ENCODE measurements at regions not wholly inside any gene's neighbourhood (a gene's known extent, or its start where the extent isn't known, plus 50 kb on each side); places are given as distances from the start of the nearest gene placed in this dataset.

- no peak overlapping the region for H2AK5ac ChIP-seq (ENCODE audit: insufficient read length, low read length)
- H2BK12ac ChIP-seq (ENCODE audit: insufficient read length, low read depth, low read length): no peak overlapping the region
- no peaks in the 10 kb centered on the region for H3K9me3 ChIP-seq (ENCODE audit: control insufficient read depth, low read depth, low read length)
- Mint-ChIP-seq H3K27ac (no peak overlapping the region), H3K9me3 (peaks cover 0 to 2% of the 10 kb centered on the region in 2 experiments; a peak in 1 of 5 replicates), H3K4me3 (no peak overlapping the region), H3K36me3 (ENCODE audit: insufficient read depth in 1 of 3, low read depth in 3 of 3) (no peaks in the 10 kb centered on the region), H3K4me1 (no peaks in the 10 kb centered on the region), H3K27me3 (ENCODE audit: low read depth) (no peaks in the 10 kb centered on the region)
- no peak overlapping the region for H3K56ac ChIP-seq (ENCODE audit: insufficient read length, low read depth, low read length)
- H2BK5ac ChIP-seq (ENCODE audit: insufficient read length, low read length): no peak overlapping the region
- no peak overlapping the region for H3K18ac ChIP-seq (ENCODE audit: insufficient read length, low read depth, low read length)
- WGBS (ENCODE audit: extremely low coverage, insufficient read length, low lambda C conversion rate): no CpG with 5 or more reads among the region's 5 CpGs
- DNase-seq: no peak
- H2AFZ ChIP-seq (ENCODE audit: low read length): no peak overlapping the region
- H2BK120ac ChIP-seq (ENCODE audit: low read depth, low read length, poor library complexity, severe bottlenecking): no peak overlapping the region
- no peaks in the 10 kb centered on the region for H4K20me1 ChIP-seq (ENCODE audit: control insufficient read depth, insufficient read depth, insufficient read length)
- H3K23me2 ChIP-seq (ENCODE audit: insufficient read length, low read depth, low read length, poor library complexity, severe bottlenecking): no peaks in the 10 kb centered on the region
- H2BK15ac ChIP-seq (ENCODE audit: low read depth, low read length): no peak overlapping the region
- no peak overlapping the region for H3K27ac ChIP-seq (ENCODE audit: insufficient read length, low read depth, low read length)
- TF ChIP-seq CTCF (conservative IDR thresholded peaks at IDR 0.05): no peak
- no peak overlapping the region for H3T11ph ChIP-seq (ENCODE audit: low read length)
- no peak overlapping the region for H3K23ac ChIP-seq (ENCODE audit: insufficient read length, low read depth, low read length)
- H3K4me1 ChIP-seq (ENCODE audit: insufficient read depth, low read length): no peaks in the 10 kb centered on the region
- no peak overlapping the region for H4K5ac ChIP-seq (ENCODE audit: insufficient read length, low read depth, low read length)
- H3K79me1 ChIP-seq (ENCODE audit: insufficient read depth, low read depth, low read length, poor library complexity, severe bottlenecking): no peaks in the 10 kb centered on the region
- no peak overlapping the region for H3K4me2 ChIP-seq (ENCODE audit: insufficient read depth, insufficient read length, low read length)
- H3K27me3 ChIP-seq (ENCODE audit: insufficient read depth, low read length): no peaks in the 10 kb centered on the region
- no peak overlapping the region for H4K91ac ChIP-seq (ENCODE audit: insufficient read length, low read depth, low read length)
- H4K8ac ChIP-seq (replicated peaks; ENCODE audit: insufficient read length, low read depth, low read length): no peak overlapping the region
- no peak overlapping the region for H3K14ac ChIP-seq (ENCODE audit: insufficient read depth, low read length)
- H3K4ac ChIP-seq (ENCODE audit: low read depth, low read length): no peak overlapping the region
- no peak overlapping the region for H3K9ac ChIP-seq (ENCODE audit: extremely low read depth, insufficient read length, low read length)
- no peak overlapping the region for H2BK20ac ChIP-seq (ENCODE audit: low read depth, low read length, poor library complexity, severe bottlenecking)
- H3K79me2 ChIP-seq (ENCODE audit: insufficient read depth, low read length): no peaks in the 10 kb centered on the region
Measured at GRCh38 chr5:27908341-27908740, 870.0 kb upstream of the CDH9 start.

Measured in H9 (cell line).